Glomerular visceral epithelial cell (primary cell): ENCODE measurements at regions not wholly inside any gene's neighbourhood (a gene's known extent, or its start where the extent isn't known, plus 50 kb on each side); places are given as distances from the start of the nearest gene placed in this dataset.
"Not testable (repeated sequence)": the region's sequence is repeated elsewhere in the genome, so short reads cannot be mapped to it uniquely, and the experiment has no call there.

Experiments used
- DNase-seq: peaks from one replicate; pipeline ENCODE4 v3.0.0-alpha.2; 2016; ENCODE audit errors: extremely low spot score

DNA sequence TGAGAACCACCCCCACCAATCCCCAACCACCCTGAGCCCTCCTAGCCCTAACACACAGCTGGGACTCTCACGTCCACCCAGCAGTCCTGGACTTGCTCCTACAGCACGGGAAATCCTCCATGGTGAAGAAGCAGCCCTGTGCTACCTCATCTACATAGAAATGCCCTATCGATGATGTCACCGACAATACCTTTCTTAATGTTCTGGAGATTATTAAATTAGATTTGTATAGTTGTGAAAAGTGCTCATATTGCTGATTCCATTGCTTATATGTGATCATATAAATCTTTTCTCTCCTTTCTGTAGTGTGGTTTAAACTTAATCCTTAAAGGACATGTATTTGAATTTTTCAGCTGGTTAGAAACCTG lies 97.1 kb downstream of the PPIAL4G start:
- DNase-seq, result not testable (repeated sequence)

- DNase-seq, result no peak
Observed at GRCh38 chr1:148385371-148386030, 97.6 kb downstream of the PPIAL4G start.

DNA sequence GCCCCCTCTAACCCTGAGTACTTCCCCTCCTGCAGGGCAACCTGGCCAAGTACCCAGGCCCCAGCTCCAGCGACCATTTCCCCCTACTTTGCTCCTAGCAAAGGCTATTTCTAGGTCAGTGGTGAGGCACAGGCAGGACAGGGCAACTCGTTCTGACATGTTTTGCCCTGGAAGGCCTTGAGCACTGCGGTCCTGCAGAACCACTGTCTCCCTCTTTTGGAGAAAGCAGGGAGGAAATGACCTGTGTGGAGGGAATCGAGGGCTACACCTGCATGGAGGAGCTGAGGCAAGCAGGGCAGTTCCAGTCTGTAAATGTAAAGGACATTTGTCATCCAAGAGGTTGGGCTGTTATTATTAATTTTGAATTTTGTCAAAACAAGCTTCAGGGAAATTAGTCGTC lies 99.1 kb downstream of the PPIAL4G start:
- no peak for DNase-seq

GRCh38 chr1:148379697-148380096 lies 103.4 kb downstream of the PPIAL4G start:
- no peak for DNase-seq

DNA sequence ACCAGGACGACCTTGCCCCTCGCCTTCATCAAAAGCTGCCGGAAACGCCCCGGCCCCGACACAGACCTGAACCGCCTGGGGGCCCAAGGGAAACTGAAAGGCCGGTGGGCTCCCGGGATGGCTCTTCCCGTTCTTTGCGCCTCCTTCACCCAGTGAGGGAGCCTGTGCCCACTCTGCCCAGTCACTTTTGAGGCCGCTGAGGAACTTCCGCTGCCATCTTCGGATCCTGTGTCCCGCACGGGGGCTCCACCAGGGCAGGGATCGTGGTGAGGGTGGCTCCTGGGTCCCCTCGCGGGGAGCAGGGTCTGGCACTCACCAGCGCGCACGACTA lies 104.0 kb downstream of the PPIAL4G start:
- DNase-seq, result no peak

DNA sequence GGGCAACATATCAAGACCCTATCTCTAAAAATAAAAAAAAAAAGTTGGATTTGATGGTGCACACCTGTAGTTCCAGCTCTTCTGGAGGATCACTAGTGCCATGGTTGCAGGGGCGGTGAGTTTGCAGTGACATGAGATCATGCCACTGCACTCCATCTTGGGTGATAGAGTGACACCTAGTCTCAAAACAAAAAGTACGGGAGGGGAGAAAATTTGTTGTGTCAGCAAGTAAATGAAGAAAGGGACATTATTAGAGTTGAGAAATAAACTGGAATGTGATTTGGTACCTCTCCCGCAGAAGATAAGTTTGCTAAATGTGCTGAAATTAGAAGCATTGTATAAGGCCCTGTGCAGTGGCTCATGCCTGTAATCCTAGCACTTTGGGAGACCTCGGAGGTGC lies 105.1 kb downstream of the PPIAL4G start:
- DNase-seq, result not testable (repeated sequence)

DNA sequence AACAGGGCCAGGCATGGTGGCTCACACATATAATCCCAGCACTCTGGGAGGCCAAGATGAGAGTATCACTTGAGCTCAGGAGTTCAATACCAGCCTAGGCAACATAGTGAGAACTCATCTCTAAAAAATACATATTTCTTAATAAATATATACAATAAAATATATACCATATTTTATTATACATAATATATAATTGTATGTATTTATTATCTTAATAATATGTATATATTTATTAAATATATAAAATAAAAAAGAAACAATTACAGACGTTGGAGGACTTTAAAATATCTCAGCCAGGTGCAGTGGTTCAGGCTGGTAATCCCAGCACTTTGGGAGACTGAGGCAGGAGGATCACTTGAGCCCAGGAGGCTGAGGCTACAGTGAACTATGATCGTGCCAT lies 106.1 kb downstream of the PPIAL4G start:
- DNase-seq, result not testable (repeated sequence)

GRCh38 chr1:148374101-148374500 lies 109.0 kb downstream of the PPIAL4G start:
- no peak for DNase-seq

- DNase-seq, result no peak
Observed at GRCh38 chr1:148373192-148373925, 109.7 kb downstream of the PPIAL4G start.

DNA sequence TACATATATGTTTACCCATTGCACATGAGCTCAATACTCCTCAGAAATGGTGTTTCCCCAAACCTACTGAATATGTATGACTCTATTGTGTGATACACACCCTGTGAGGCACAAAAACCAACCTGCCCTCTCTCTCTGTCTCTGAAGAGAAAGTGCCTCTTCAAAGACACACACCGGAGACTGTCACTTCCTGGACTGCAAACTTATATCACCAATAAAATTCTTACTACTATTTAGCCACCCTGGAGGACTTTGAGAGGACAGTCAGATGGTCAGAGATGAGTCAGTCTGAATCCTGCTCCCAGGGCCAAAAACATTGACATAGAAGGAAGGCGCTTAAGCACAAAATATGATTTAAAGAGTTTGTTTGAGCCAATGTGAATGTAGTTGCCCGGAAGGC lies 110.4 kb downstream of the PPIAL4G start:
- DNase-seq, result no peak

- not testable (repeated sequence) for DNase-seq
Observed at GRCh38 chr1:148372051-148372726, 110.9 kb downstream of the PPIAL4G start.

- peak; percentile 75 for DNase-seq
Observed at GRCh38 chr1:148371551-148371994, 111.5 kb downstream of the PPIAL4G start.

DNA sequence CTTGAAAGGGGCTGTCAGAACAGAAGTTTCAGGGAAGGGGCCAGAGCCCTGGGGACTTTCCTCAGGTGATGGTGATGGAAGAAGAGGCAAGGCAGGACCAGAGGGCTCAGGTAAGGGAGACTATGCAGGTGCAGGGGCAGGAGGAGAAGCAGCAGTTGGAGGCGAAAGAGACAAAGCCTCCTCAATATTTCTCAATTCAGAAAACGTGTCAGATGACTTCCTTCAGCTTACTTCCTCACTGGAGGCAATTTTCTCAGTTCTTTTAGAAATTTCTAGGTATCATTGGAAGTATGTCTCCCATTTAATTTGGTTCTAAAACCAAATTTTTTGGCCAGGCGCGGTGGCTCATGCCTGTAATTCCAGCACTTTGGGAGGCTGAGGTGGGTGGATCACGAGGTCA lies 112.4 kb downstream of the PPIAL4G start:
- not testable (repeated sequence) for DNase-seq

DNA sequence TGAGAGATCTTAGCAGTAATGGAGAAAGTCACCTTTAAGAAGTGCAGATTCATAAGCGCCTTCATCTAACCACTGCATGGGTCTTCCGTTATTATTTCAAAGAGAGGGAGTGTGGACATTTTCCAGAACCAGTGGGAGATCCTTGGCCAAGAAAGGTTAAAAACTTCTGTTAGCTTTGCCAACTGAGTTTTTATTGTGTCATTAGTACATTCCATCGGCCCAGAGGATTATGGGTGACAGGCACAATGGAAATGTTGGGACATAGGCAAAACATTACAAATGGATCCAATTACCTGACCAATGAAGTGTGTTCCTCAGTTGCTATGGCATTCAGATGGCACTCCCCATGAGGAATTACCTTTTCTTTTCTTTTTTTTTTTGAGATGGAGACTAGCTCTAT lies 115.5 kb downstream of the PPIAL4G start:
- DNase-seq, result no peak

GRCh38 chr1:148366136-148366753 lies 116.9 kb downstream of the PPIAL4G start:
- not testable (repeated sequence) for DNase-seq

GRCh38 chr1:148365151-148365550 lies 118.0 kb downstream of the PPIAL4G start:
- DNase-seq, result not testable (repeated sequence)

- DNase-seq, result not testable (repeated sequence)
Observed at GRCh38 chr1:148363979-148364378, 119.1 kb downstream of the PPIAL4G start.

GRCh38 chr1:148363439-148363810 lies 119.7 kb downstream of the PPIAL4G start:
- no peak for DNase-seq

DNA sequence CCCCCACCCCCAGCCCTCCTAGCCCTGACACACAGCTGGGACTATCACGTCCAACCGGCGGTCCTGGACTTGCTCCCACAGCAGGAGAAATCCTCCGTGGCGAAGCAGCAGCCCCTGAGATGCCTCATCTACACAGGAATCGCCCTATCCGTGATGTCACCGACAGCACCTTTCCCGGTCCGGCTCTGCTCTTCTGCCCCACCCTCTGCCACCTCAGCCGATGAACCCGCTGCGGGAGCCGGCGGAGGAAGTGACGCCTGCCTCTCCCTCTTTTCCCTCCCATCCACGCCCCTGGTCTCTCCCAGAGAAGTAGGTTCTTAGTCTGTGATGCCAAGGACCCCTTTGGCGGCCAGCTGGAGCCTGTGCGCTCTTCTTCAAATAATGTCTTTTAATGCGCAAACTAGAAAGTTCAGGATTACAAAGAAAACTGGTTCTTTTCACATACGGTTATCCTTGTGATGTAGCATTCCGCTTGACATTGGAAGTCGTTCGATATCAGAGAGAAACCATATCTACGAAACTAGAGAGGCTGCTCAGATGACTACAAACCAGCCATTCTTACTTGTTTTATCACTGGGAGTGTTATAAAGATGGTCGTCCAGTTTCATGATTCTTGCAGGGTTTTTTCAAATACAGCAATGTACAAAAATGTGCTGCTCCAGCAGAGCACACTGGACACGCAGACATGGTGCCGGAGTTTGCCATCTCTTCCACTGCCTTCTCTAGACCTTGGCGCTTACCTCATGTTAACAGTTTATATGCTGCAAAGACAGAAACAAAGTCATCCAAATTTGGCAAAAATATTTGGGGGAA lies 120.3 kb downstream of the PPIAL4G start:
- DNase-seq, result no peak

DNA sequence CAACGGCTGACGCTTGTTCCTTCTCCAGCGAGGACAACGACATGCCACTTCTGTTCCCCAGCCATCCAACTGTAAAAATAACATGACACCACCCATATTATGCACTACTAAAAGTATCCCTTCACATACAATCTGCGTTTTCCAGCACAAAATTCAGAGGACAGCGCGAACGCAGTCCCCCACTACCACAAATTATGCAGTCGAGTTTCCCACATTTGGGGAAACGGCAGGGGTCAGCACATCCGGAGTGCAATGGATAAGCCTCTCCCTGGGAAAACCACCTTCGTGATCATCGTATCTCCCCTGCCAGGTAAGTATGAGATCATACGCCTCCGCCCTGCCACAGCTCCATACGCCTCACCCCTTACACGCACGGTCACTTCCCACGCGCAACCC lies 120.9 kb downstream of the PPIAL4G start:
- DNase-seq, result no peak

GRCh38 chr1:148361427-148362215 lies 121.5 kb downstream of the PPIAL4G start:
- DNase-seq, result peak; percentile 28
